GM21423 (cell line): ENCODE measurements at regions not wholly inside any gene's neighbourhood (a gene's known extent, or its start where the extent isn't known, plus 50 kb on each side); places are given as distances from the start of the nearest gene placed in this dataset.

Experiments used
- ATAC-seq: cut with Tn5 transposase; IDR thresholded peaks from one replicate; pipeline ENCODE4 v1.9.1; 2021; ENCODE audit warnings: mild to moderate bottlenecking, moderate library complexity; ENCODE audit not compliant: unreplicated experiment

- ATAC-seq, result no peak
Measured at GRCh38 chr6:169847141-169847674, 95.8 kb downstream of the ERMARD start.

- no peak for ATAC-seq
Measured at GRCh38 chr6:169846286-169847056, 95.0 kb downstream of the ERMARD start.

GRCh38 chr6:169845426-169846285, 94.2 kb downstream of the ERMARD start:
- ATAC-seq, result no peak

- no peak for ATAC-seq
Measured at GRCh38 chr6:169844946-169845345, 93.5 kb downstream of the ERMARD start.

- ATAC-seq, result no peak
Measured at GRCh38 chr6:169843991-169844390, 92.6 kb downstream of the ERMARD start.

- ATAC-seq, result no peak
Measured at GRCh38 chr6:169843110-169843509, 91.7 kb downstream of the ERMARD start.

- no peak for ATAC-seq
Measured at GRCh38 chr6:169841907-169842606, 90.6 kb downstream of the ERMARD start.

- no peak for ATAC-seq
Measured at GRCh38 chr6:169841251-169841650, 89.8 kb downstream of the ERMARD start.

GRCh38 chr6:169839898-169840631, 88.6 kb downstream of the ERMARD start:
- no peak for ATAC-seq

- ATAC-seq, result no peak
Measured at GRCh38 chr6:169839493-169839892, 88.1 kb downstream of the ERMARD start.

GRCh38 chr6:169839029-169839481, 87.6 kb downstream of the ERMARD start:
- no peak for ATAC-seq

- ATAC-seq, result no peak
Measured at GRCh38 chr6:169838346-169839028, 87.1 kb downstream of the ERMARD start.

GRCh38 chr6:169837529-169838250, 86.3 kb downstream of the ERMARD start:
- no peak for ATAC-seq

GRCh38 chr6:169833258-169833794, 81.9 kb downstream of the ERMARD start:
- ATAC-seq, result no peak

GRCh38 chr6:169832247-169832948, 81.0 kb downstream of the ERMARD start:
- no peak for ATAC-seq

- peak; percentile 79 for ATAC-seq
Measured at GRCh38 chr6:169831450-169832246, 80.2 kb downstream of the ERMARD start.
